ENCODE measurements at regions not wholly inside any gene's neighbourhood (a gene's known extent, or its start where the extent isn't known, plus 50 kb on each side); places are given as distances from the start of the nearest gene placed in this dataset.

GRCh38 chr18:72181241-72181764 lies 362.8 kb downstream of the CBLN2 start:
- no peak overlapping the region for H2AFZ ChIP-seq (ENCODE audit: low read length)
- peaks cover 22% of the 10 kb centered on the region for H3K9me3 ChIP-seq (ENCODE audit: low read length)
- H3K27ac ChIP-seq (ENCODE audit: extremely low read length, insufficient read depth, low read length) = no peak overlapping the region
- H4K20me1 ChIP-seq (ENCODE audit: insufficient read depth, low read length) = no peaks in the 10 kb centered on the region
- TF ChIP-seq SATB2 (CRISPR knock-in tag; IDR thresholded peaks at IDR 0.05) (no peak), DBP (CRISPR knock-in tag; IDR thresholded peaks at IDR 0.05; ENCODE audit: not compliant biosample characterization) (no peak), BRCA1 (CRISPR knock-in tag; IDR thresholded peaks at IDR 0.05) (no peak), SALL2 (CRISPR knock-in tag; IDR thresholded peaks at IDR 0.05) (no peak), KLF11 (CRISPR knock-in tag; IDR thresholded peaks at IDR 0.05) (no peak), TCF7L2 (IDR thresholded peaks at IDR 0.05; ENCODE audit: low read depth, low read length) (no peak), SP140L (CRISPR knock-in tag; IDR thresholded peaks at IDR 0.05; ENCODE audit: borderline replicate concordance) (no peak), TRAFD1 (CRISPR knock-in tag; IDR thresholded peaks at IDR 0.05; ENCODE audit: borderline replicate concordance) (no peak), ZFP1 (CRISPR knock-in tag; IDR thresholded peaks at IDR 0.05) (no peak), MAFF (IDR thresholded peaks at IDR 0.05; ENCODE audit: low read depth, low read length) (no peak), KDM2A (CRISPR knock-in tag; IDR thresholded peaks at IDR 0.05; ENCODE audit: borderline replicate concordance, low read depth) (no peak), NFKB2 (CRISPR knock-in tag; IDR thresholded peaks at IDR 0.05; ENCODE audit: borderline replicate concordance) (no peak), ZSCAN12 (CRISPR knock-in tag; IDR thresholded peaks at IDR 0.05) (no peak), ZNF619 (CRISPR knock-in tag; IDR thresholded peaks at IDR 0.05) (no peak), MIER3 (CRISPR knock-in tag; IDR thresholded peaks at IDR 0.05; ENCODE audit: borderline replicate concordance) (no peak), TAF15 (IDR thresholded peaks at IDR 0.05; ENCODE audit: low read depth, low read length, poor library complexity, severe bottlenecking) (no peak), ZNF354B (CRISPR knock-in tag; IDR thresholded peaks at IDR 0.05) (no peak), ZNF703 (CRISPR knock-in tag; IDR thresholded peaks at IDR 0.05; ENCODE audit: borderline replicate concordance) (no peak), PTBP1 (IDR thresholded peaks at IDR 0.05; ENCODE audit: low read depth, low read length, poor library complexity, severe bottlenecking) (no peak), TFAP4 (IDR thresholded peaks at IDR 0.05; ENCODE audit: borderline replicate concordance, low read depth) (no peak)
- no peak overlapping the region for H3K4me3 ChIP-seq (replicated peaks in 1 of 3; ENCODE audit: insufficient read depth in 1 of 3, low read depth in 2 of 3, low read length in 3 of 3)
- ChIA-PET POLR2A (no interaction called here), CTCF (ENCODE audit: low intra/inter-chr PET ratio, low total read pairs) (no interaction called here)
- FAIRE-seq = no peak
- H3K4me1 ChIP-seq (ENCODE audit: insufficient read depth, low read length) = no peaks in the 10 kb centered on the region
- H3K27me3 ChIP-seq (ENCODE audit: control insufficient read depth in 1 of 2, insufficient read depth in 2 of 2, low read length in 2 of 2) = no peaks in the 10 kb centered on the region
- WGBS (ENCODE audit: low lambda C conversion rate) = 2% methylated on average over 4 of the region's 4 CpGs
- in situ Hi-C loops (cut with HindIII; ENCODE audit: extremely low pct_ligation_motif_present, low pct_unique_long_range_greater_than_20kb) = no loop called here
- no peak overlapping the region for H3K4me2 ChIP-seq (ENCODE audit: low read depth, low read length)
- ATAC-seq = no peak
- H3K9ac ChIP-seq (ENCODE audit: insufficient read depth, low read depth, low read length) = no peak overlapping the region
- no peaks in the 10 kb centered on the region for H3K79me2 ChIP-seq (ENCODE audit: insufficient read depth, low read length)
- intact Hi-C loops (cut with micrococcal nuclease; ENCODE audit: unreplicated experiment) = no loop called here
- BruUV-seq (replicated peaks) = no TSS peak
- H3K36me3 ChIP-seq (replicated peaks in 1 of 2; ENCODE audit: control insufficient read depth in 1 of 2, insufficient read depth in 2 of 2, low read length in 2 of 2) = no peaks in the 10 kb centered on the region
- no peak for DNase-seq (ENCODE audit: low spot score)

Measured in HepG2 (cell line).